Esophagus muscularis mucosa (tissue), 4 donors: ENCODE measurements at regions not wholly inside any gene's neighbourhood (a gene's known extent, or its start where the extent isn't known, plus 50 kb on each side); places are given as distances from the start of the nearest gene placed in this dataset.

Experiments used
- DNase-seq: peaks from one replicate; pipeline ENCODE4 v3.0.0-alpha.2; 2017; ENCODE audit errors: extremely low spot score
- H3K27ac ChIP-seq, 4 donors: fragments of 200-600 bp; sonication (generic); replicated peaks in 1 of 4; 1 replicate in 3 of 4; 2 replicates in 1 of 4; pipeline ENCODE4 v1.5.1; 2016 to 2019; ENCODE audit warnings: mild to moderate bottlenecking in 1 of 4
- H3K27me3 ChIP-seq, 4 donors: fragments of 200-600 bp; sonication (generic); one replicate each; pipeline versions ENCODE4 v1.5.1 to v1.6.0; 2016 to 2019
- H3K36me3 ChIP-seq, 4 donors: fragments of 200-600 bp; sonication (generic); one replicate each; pipeline ENCODE4 v1.5.1; 2016 to 2019
- H3K4me1 ChIP-seq, 4 donors: fragments of 200-600 bp; sonication (generic); one replicate each; pipeline ENCODE4 v1.5.1; 2016 to 2019
- H3K4me3 ChIP-seq, 4 donors: fragments of 200-600 bp; sonication (generic); 1 replicate in 2 of 4; 2 replicates in 2 of 4; pipeline ENCODE4 v1.5.1; 2016 to 2019; ENCODE audit warnings: mild to moderate bottlenecking in 4 of 4, moderate library complexity in 1 of 4
- H3K9me3 ChIP-seq, 4 donors: fragments of 200-600 bp; sonication (generic); 1 replicate in 3 of 4; 2 replicates in 1 of 4; pipeline ENCODE4 v1.5.1; 2016 to 2019
- CTCF ChIP-seq, 3 experiments: fragments of 200-600 bp in 2 of 3; fragments of 450-650 bp in 1 of 3; sonication (generic) in 2 of 3; IDR thresholded peaks; one replicate each; pipeline ENCODE4 v1.5.1; 2017 to 2019; ENCODE audit warnings: antibody characterized with exemption in 3 of 3, mild to moderate bottlenecking in 2 of 3, moderate library complexity in 1 of 3
- EP300 ChIP-seq: sonication (generic); formaldehyde crosslinking; IDR thresholded peaks from one replicate; pipeline ENCODE4 v1.6.1; 2017; ENCODE audit warnings: antibody characterized with exemption
- POLR2A ChIP-seq: fragments of 450-650 bp; IDR thresholded peaks from one replicate; pipeline ENCODE4 v1.6.1; 2017; ENCODE audit warnings: antibody characterized with exemption, moderate library complexity, mild to moderate bottlenecking, low read depth
- POLR2AphosphoS5 ChIP-seq, 2 donors: sonication (generic); formaldehyde crosslinking; IDR thresholded peaks; one replicate each; pipeline ENCODE4 v1.6.1; 2017; ENCODE audit warnings: antibody characterized with exemption in 2 of 2
- WGBS: methylation state at CpG from one replicate; pipeline ENCODE4 v1.1.5; 2018; 5-methylcytosine and 5-hydroxymethylcytosine counted together
- intact Hi-C: fragments of 100-400 bp; cut with DNase I; formaldehyde crosslinking; loops from one replicate; pipeline ENCODE4 v1.15.1; 2023

- DNase-seq: no peak
- Histone ChIP-seq H3K27me3 (no peaks in the 10 kb centered on the region), H3K4me1 (peaks cover 0 to 7% (median 0%) of the 10 kb centered on the region in 4 donors), H3K9me3 (peaks cover 0 to 4% (median 0%) of the 10 kb centered on the region in 4 donors), H3K4me3 (no peak overlapping the region), H3K27ac (no peak overlapping the region), H3K36me3 (no peaks in the 10 kb centered on the region)
- intact Hi-C loops: no loop called here
- TF ChIP-seq POLR2A: no peak
- no peak for TF ChIP-seq CTCF (IDR thresholded peaks at IDR 0.05)
- no peak for TF ChIP-seq EP300
- TF ChIP-seq POLR2AphosphoS5 (IDR thresholded peaks at IDR 0.05): no peak
- WGBS: 39% methylated on average over 2 of the region's 2 CpGs
Measured at GRCh38 chrX:96027407-96027806, 657.2 kb upstream of the DIAPH2 start.

GRCh38 chrX:96052078-96052477 is 632.6 kb upstream of the DIAPH2 start:
- no peaks in the 10 kb centered on the region for H3K4me1 ChIP-seq
- TF ChIP-seq CTCF (IDR thresholded peaks at IDR 0.05): no peak
- no peak for TF ChIP-seq POLR2AphosphoS5 (IDR thresholded peaks at IDR 0.05)
- TF ChIP-seq POLR2A: no peak
- no peak for TF ChIP-seq EP300
- no peaks in the 10 kb centered on the region for H3K9me3 ChIP-seq
- WGBS: 71% methylated on average over 2 of the region's 2 CpGs
- no peaks in the 10 kb centered on the region for H3K27me3 ChIP-seq
- H3K36me3 ChIP-seq: no peaks in the 10 kb centered on the region
- H3K27ac ChIP-seq: no peak overlapping the region
- no peak for DNase-seq
- no peak overlapping the region for H3K4me3 ChIP-seq
- intact Hi-C loops: no loop called here

- no peak overlapping the region for H3K27ac ChIP-seq
- no peaks in the 10 kb centered on the region for H3K4me1 ChIP-seq
- H3K36me3 ChIP-seq: no peaks in the 10 kb centered on the region
- no peaks in the 10 kb centered on the region for H3K9me3 ChIP-seq
- no peaks in the 10 kb centered on the region for H3K27me3 ChIP-seq
- DNase-seq: no peak
- intact Hi-C loops: no loop called here
- H3K4me3 ChIP-seq: no peak overlapping the region
- no peak for TF ChIP-seq POLR2A
- no peak for TF ChIP-seq CTCF (IDR thresholded peaks at IDR 0.05)
- TF ChIP-seq EP300: no peak
- no peak for TF ChIP-seq POLR2AphosphoS5 (IDR thresholded peaks at IDR 0.05)
Measured at GRCh38 chrX:96081891-96082290, 602.8 kb upstream of the DIAPH2 start.

GRCh38 chrX:96094616-96095015 is 590.0 kb upstream of the DIAPH2 start:
- TF ChIP-seq POLR2A (no peak), POLR2AphosphoS5 (IDR thresholded peaks at IDR 0.05) (no peak), EP300 (no peak), CTCF (IDR thresholded peaks at IDR 0.05) (no peak)
- Histone ChIP-seq H3K36me3 (no peaks in the 10 kb centered on the region), H3K27me3 (no peaks in the 10 kb centered on the region), H3K4me3 (no peak overlapping the region), H3K4me1 (no peaks in the 10 kb centered on the region), H3K9me3 (no peaks in the 10 kb centered on the region), H3K27ac (no peak overlapping the region)
- intact Hi-C loops: no loop called here
- 53% methylated on average over 5 of the region's 5 CpGs for WGBS
- DNase-seq: no peak

- Histone ChIP-seq H3K4me3 (no peak overlapping the region), H3K36me3 (no peaks in the 10 kb centered on the region), H3K4me1 (no peaks in the 10 kb centered on the region), H3K9me3 (no peaks in the 10 kb centered on the region), H3K27me3 (no peaks in the 10 kb centered on the region), H3K27ac (no peak overlapping the region)
- no peak for DNase-seq
- 64% methylated on average over 1 of the region's 1 CpG for WGBS
- TF ChIP-seq POLR2AphosphoS5 (IDR thresholded peaks at IDR 0.05) (no peak), POLR2A (no peak), EP300 (no peak), CTCF (IDR thresholded peaks at IDR 0.05) (no peak)
- intact Hi-C loops: no loop called here
Measured at GRCh38 chrX:96098471-96098870, 586.2 kb upstream of the DIAPH2 start.
